GM12865 (cell line): ENCODE measurements at regions not wholly inside any gene's neighbourhood (a gene's known extent, or its start where the extent isn't known, plus 50 kb on each side); places are given as distances from the start of the nearest gene placed in this dataset.

Experiments used
- DNase-seq: peaks from one replicate; pipeline ENCODE4 v3.0.0; 2010; ENCODE audit warnings: low read depth
- H3K4me3 ChIP-seq: 2 replicates; pipeline ENCODE4 v1.5.1; 2011; ENCODE audit warnings: mild to moderate bottlenecking, low read depth, low read length, control low read depth
- CTCF ChIP-seq: IDR thresholded peaks from 2 replicates; pipeline ENCODE4 v1.5.1; 2011; ENCODE audit warnings: low read length, control low read depth, low read depth, inconsistent platforms; ENCODE audit not compliant: insufficient read depth; ENCODE audit errors: missing control alignments

GRCh38 chr6:84549917-84550316 is 214.5 kb downstream of the TBX18 start:
- no peak overlapping the region for H3K4me3 ChIP-seq
- no peak for TF ChIP-seq CTCF
- no peak for DNase-seq

GRCh38 chr6:84547341-84547801 is 217.0 kb downstream of the TBX18 start:
- TF ChIP-seq CTCF: no peak
- DNase-seq: no peak
- H3K4me3 ChIP-seq: no peak overlapping the region

- DNase-seq: no peak
- TF ChIP-seq CTCF: no peak
- no peak overlapping the region for H3K4me3 ChIP-seq
Measured at GRCh38 chr6:84546427-84546914, 217.9 kb downstream of the TBX18 start.

DNA sequence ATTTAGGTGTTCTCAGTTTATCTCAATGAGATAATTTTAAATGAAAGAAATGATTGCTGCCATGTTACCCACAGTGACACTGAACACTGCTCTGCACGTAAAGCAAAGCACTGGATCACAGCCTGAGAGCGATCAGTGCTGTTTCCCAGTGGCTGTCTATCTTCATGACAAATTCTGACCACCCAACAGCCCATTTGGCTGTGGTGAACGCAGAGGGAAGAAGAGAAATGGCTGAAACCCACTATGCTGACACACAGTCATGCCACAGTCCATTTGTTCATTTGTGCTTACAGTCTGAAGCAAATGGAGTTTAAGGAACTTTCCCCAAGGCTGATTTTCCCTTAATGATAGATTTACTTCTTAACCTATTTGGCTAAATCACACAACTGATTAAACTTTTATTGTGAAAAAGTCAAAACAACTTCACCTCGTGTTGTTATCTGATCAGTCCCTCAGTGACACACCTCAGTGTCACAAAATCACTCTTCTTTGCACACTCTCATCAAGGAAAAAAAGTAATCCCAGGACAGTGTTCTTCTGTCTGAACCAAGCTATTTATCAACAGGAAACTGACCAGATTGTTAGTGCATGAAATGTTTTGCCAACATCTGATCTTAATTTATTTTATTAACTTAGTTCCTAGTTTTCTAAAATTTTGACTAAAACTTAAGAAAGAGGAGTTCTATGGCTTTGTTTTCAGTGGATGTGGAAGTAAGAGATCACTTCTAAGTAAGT is 225.1 kb downstream of the TBX18 start:
- TF ChIP-seq CTCF: no peak
- no peak for DNase-seq
- no peak overlapping the region for H3K4me3 ChIP-seq

DNA sequence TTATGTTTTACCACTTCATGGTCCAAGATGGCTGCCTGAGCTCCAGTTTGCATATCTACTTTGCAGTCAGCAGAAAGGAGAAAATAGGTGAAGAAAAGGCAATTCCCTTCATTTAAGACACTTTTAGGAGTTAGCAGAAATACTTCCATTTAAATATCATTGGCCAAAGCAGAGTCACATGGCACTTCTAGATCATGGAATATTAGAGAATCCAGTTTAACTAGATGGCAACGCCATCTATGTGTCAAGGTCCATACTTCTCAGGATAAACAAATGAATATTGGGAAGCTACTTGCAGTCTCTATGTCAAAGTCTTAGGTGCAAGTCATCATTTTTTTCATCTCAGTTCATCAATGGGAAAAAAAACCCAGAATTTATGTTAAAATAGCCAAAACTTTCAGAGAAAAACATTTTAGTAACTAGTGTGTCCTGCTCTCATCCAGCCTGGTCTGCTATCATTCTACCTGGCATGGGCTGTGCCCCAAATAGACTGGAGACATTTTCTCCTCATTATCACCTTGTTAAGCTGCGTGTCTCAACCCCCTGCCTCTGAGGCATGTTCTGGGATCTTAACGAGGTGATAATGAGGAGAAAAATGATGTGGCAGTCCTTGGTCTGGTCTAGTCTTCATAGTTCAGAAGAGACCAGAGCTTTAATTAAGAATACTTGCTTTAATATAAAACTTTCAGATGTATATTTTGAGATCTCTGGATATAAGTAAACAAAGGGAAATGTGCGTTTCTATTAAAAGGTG is 227.3 kb downstream of the TBX18 start:
- TF ChIP-seq CTCF: no peak
- DNase-seq: no peak
- no peak overlapping the region for H3K4me3 ChIP-seq

- TF ChIP-seq CTCF: no peak
- DNase-seq: no peak
- H3K4me3 ChIP-seq: no peak overlapping the region
Measured at GRCh38 chr6:84528201-84528600, 236.2 kb downstream of the TBX18 start.
